MM.1S (cell line): ENCODE measurements at regions not wholly inside any gene's neighbourhood (a gene's known extent, or its start where the extent isn't known, plus 50 kb on each side); places are given as distances from the start of the nearest gene placed in this dataset.

ENCODE experiments used
- DNase-seq: peaks from one replicate; pipeline ENCODE4 v3.0.0-alpha.2; 2015
- H2AFZ ChIP-seq: fragments of 300-600 bp; sonication (generic); 2 replicates; pipeline ENCODE4 v1.6.0; 2016; ENCODE audit warnings: antibody characterized with exemption, low read length
- H3F3A ChIP-seq: fragments of 300-600 bp; sonication (generic); 2 replicates; pipeline ENCODE4 v1.6.1; 2016; ENCODE audit warnings: mild to moderate bottlenecking, antibody characterized with exemption, low read length, moderate library complexity, mixed read lengths; ENCODE audit not compliant: insufficient read depth
- H3K27ac ChIP-seq: fragments of 300-600 bp; sonication (generic); 2 replicates; pipeline ENCODE4 v1.5.1; 2016; ENCODE audit warnings: mild to moderate bottlenecking, low read length
- H3K27me3 ChIP-seq: fragments of 300-600 bp; sonication (generic); replicated peaks from 2 replicates; pipeline ENCODE4 v1.6.0; 2016; ENCODE audit warnings: low read length; ENCODE audit not compliant: insufficient read depth
- H3K36me3 ChIP-seq: fragments of 300-600 bp; sonication (generic); replicated peaks from 2 replicates; pipeline ENCODE4 v1.6.1; 2016; ENCODE audit warnings: mild to moderate bottlenecking, low read length, mixed read lengths; ENCODE audit not compliant: insufficient read depth
- H3K4me1 ChIP-seq: fragments of 300-600 bp; sonication (generic); 2 replicates; pipeline ENCODE4 v1.6.1; 2016; ENCODE audit warnings: low read length, mixed read lengths
- H3K4me2 ChIP-seq: fragments of 300-600 bp; sonication (generic); 2 replicates; pipeline ENCODE4 v1.6.0; 2016; ENCODE audit warnings: low read depth, low read length
- H3K4me3 ChIP-seq: fragments of 300-600 bp; sonication (generic); 2 replicates; pipeline ENCODE4 v1.5.1; 2016; ENCODE audit warnings: low read length, mixed read lengths
- H3K79me2 ChIP-seq: fragments of 300-600 bp; sonication (generic); 2 replicates; pipeline ENCODE4 v1.6.1; 2016; ENCODE audit warnings: mixed run types, low read length, mixed read lengths
- H3K9ac ChIP-seq: fragments of 300-600 bp; sonication (generic); 2 replicates; pipeline ENCODE4 v1.6.1; 2016; ENCODE audit warnings: low read length, mixed read lengths
- H3K9me2 ChIP-seq: fragments of 300-600 bp; sonication (generic); replicated peaks from 2 replicates; pipeline ENCODE4 v1.6.1; 2016; ENCODE audit warnings: mild to moderate bottlenecking, low read length, mixed read lengths; ENCODE audit not compliant: insufficient read depth
- H3K9me3 ChIP-seq: fragments of 300-600 bp; sonication (generic); replicated peaks from 2 replicates; pipeline ENCODE4 v1.6.1; 2016; ENCODE audit warnings: mild to moderate bottlenecking, low read length, mixed read lengths; ENCODE audit not compliant: insufficient read depth
- H4K20me1 ChIP-seq: fragments of 300-600 bp; sonication (generic); 2 replicates; pipeline ENCODE4 v1.6.1; 2016; ENCODE audit warnings: mild to moderate bottlenecking, low read length, moderate library complexity, mixed read lengths; ENCODE audit not compliant: insufficient read depth
- EZH2 ChIP-seq: fragments of 300-600 bp; sonication (generic); optimal IDR thresholded peaks from 2 replicates; pipeline ENCODE3; 2017; ENCODE audit warnings: low read depth, mild to moderate bottlenecking, antibody characterized with exemption, low read length, mixed read lengths
- EZH2phosphoT487 ChIP-seq: fragments of 300-600 bp; sonication (generic); IDR thresholded peaks from 2 replicates; pipeline ENCODE4 v1.6.1; 2018; ENCODE audit warnings: antibody characterized with exemption, low read length
- TF ChIP-seq, protein P1 (sequence below): fragments of 300-600 bp; sonication (generic); IDR thresholded peaks from 2 replicates; pipeline ENCODE4 v1.5.1; 2016; ENCODE audit warnings: antibody characterized with exemption, low read length, mixed read lengths

DNA sequence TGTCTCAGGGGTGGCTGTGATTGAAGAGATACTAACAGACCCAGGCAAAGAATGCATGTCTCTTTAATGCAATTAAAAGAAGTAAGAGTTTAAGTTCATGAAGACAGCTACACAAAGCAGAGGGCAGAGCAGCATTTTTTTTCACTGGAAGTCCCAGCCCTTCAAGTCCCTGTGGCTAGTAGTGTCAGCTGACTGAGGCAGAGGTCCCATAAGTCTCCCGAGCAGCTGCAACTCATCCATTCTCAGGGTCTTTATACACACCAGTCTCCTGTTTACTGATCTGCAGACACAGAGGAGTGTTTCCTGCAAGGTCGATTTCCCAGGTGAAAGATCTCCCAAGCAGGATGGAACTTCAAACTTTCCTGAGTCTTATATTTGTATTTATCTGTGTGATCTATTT lies 169.4 kb upstream of the GLRA1 start:
- H3K9me2 ChIP-seq, result no peaks in the 10 kb centered on the region
- TF ChIP-seq, protein P1, sequence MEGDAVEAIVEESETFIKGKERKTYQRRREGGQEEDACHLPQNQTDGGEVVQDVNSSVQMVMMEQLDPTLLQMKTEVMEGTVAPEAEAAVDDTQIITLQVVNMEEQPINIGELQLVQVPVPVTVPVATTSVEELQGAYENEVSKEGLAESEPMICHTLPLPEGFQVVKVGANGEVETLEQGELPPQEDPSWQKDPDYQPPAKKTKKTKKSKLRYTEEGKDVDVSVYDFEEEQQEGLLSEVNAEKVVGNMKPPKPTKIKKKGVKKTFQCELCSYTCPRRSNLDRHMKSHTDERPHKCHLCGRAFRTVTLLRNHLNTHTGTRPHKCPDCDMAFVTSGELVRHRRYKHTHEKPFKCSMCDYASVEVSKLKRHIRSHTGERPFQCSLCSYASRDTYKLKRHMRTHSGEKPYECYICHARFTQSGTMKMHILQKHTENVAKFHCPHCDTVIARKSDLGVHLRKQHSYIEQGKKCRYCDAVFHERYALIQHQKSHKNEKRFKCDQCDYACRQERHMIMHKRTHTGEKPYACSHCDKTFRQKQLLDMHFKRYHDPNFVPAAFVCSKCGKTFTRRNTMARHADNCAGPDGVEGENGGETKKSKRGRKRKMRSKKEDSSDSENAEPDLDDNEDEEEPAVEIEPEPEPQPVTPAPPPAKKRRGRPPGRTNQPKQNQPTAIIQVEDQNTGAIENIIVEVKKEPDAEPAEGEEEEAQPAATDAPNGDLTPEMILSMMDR, result no peak
- no peak for TF ChIP-seq EZH2phosphoT487
- TF ChIP-seq EZH2, result no peak
- H3K4me3 ChIP-seq, result no peak overlapping the region
- H3K9me3 ChIP-seq, result no peaks in the 10 kb centered on the region
- no peak overlapping the region for H3K9ac ChIP-seq
- no peaks in the 10 kb centered on the region for H3F3A ChIP-seq
- H3K79me2 ChIP-seq, result no peaks in the 10 kb centered on the region
- no peak overlapping the region for H2AFZ ChIP-seq
- H3K36me3 ChIP-seq, result no peaks in the 10 kb centered on the region
- peaks cover 10% of the 10 kb centered on the region; the same call in 1 of the 2 replicates for H3K4me1 ChIP-seq
- H3K4me2 ChIP-seq, result no peak overlapping the region
- no peak for DNase-seq
- H4K20me1 ChIP-seq, result no peaks in the 10 kb centered on the region
- no peaks in the 10 kb centered on the region for H3K27me3 ChIP-seq
- no peak overlapping the region for H3K27ac ChIP-seq

DNA sequence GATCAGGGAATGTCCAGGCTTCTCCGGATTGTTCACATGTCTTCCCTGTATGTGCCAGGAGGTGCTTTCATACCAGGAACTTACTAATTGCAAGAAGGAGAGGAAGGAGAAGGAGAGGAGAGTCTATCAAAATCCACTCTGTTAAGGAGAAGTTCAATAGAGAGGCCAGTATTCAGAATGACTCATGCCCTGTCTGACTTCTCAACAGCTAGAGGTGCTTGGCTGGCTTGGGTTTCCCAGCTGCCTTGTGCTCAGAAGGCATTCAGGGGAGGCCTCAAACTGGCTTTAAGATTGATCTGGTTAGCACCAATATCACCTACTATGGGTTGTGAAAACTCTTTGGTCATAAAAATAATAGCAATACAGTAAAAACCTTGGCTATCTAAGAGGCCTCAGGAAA lies 167.9 kb upstream of the GLRA1 start:
- Histone ChIP-seq H3K27me3 (no peaks in the 10 kb centered on the region), H4K20me1 (no peaks in the 10 kb centered on the region), H3K79me2 (no peaks in the 10 kb centered on the region), H3F3A (no peaks in the 10 kb centered on the region), H3K4me3 (no peak overlapping the region), H3K4me1 (peaks cover 7% of the 10 kb centered on the region; the same call in 1 of the 2 replicates), H3K9ac (no peak overlapping the region), H2AFZ (no peak overlapping the region), H3K4me2 (no peak overlapping the region), H3K27ac (no peak overlapping the region), H3K9me2 (no peaks in the 10 kb centered on the region), H3K36me3 (no peaks in the 10 kb centered on the region), H3K9me3 (no peaks in the 10 kb centered on the region)
- TF ChIP-seq EZH2phosphoT487, result no peak
- no peak for TF ChIP-seq EZH2
- TF ChIP-seq, protein P1, result no peak
- no peak for DNase-seq

DNA sequence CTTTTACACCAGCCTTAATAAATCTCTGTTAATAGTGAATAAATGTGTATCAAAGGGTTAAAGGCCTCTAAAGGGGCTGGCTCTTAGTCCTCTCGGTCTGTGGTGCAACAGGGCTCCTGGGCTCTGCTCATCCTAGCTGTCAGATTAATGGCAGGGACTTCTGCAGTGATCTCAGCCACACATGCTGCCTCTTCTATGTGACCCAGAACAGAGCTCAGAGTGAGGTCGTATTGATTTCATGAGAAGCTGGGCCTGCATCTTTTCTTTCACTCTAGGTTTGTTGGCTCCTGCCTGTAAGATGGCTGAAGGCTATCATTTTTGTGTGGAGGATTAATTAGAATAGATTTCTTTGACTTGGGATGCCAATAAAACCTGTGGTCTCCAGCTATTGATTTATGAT lies 165.0 kb upstream of the GLRA1 start:
- Histone ChIP-seq H3K4me3 (no peak overlapping the region), H3K9me3 (no peaks in the 10 kb centered on the region), H3K4me2 (no peak overlapping the region), H3K9ac (no peak overlapping the region), H3K36me3 (no peaks in the 10 kb centered on the region), H3F3A (no peaks in the 10 kb centered on the region), H3K27ac (no peak overlapping the region), H3K9me2 (no peaks in the 10 kb centered on the region), H4K20me1 (no peaks in the 10 kb centered on the region), H2AFZ (no peak overlapping the region), H3K27me3 (no peaks in the 10 kb centered on the region), H3K4me1 (no peaks in the 10 kb centered on the region), H3K79me2 (no peaks in the 10 kb centered on the region)
- no peak for DNase-seq
- TF ChIP-seq, protein P1, result no peak
- TF ChIP-seq EZH2phosphoT487, result no peak
- TF ChIP-seq EZH2, result no peak

DNA sequence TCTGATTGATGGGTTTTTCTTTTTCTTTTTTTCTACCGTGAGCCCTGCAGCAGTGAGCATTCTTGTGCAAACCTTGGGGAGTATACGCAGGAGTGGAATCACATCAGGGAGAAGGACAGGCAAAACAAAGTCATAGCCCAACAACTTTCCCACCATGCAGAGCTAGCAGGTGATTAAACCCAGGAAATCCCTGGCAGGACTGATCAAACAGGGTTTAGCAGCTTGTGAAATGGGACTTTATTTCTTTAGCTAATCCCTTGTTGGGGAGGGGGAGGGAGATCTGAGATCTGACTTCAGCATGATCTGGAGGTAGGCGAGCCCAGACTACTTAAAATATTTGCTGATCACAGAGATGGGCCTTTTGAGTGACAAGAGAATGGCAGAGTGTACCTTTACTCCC lies 162.0 kb upstream of the GLRA1 start:
- Histone ChIP-seq H4K20me1 (no peaks in the 10 kb centered on the region), H3K27me3 (no peaks in the 10 kb centered on the region), H3K9me3 (no peaks in the 10 kb centered on the region), H2AFZ (no peak overlapping the region), H3K79me2 (no peaks in the 10 kb centered on the region), H3F3A (no peaks in the 10 kb centered on the region), H3K27ac (no peak overlapping the region), H3K4me2 (no peak overlapping the region), H3K9me2 (no peaks in the 10 kb centered on the region), H3K36me3 (no peaks in the 10 kb centered on the region), H3K4me3 (no peak overlapping the region), H3K9ac (no peak overlapping the region), H3K4me1 (no peaks in the 10 kb centered on the region)
- TF ChIP-seq, protein P1, result no peak
- TF ChIP-seq EZH2phosphoT487 (no peak), EZH2 (no peak)
- DNase-seq, result no peak
